ENCODE measurements at regions not wholly inside any gene's neighbourhood (a gene's known extent, or its start where the extent isn't known, plus 50 kb on each side); places are given as distances from the start of the nearest gene placed in this dataset.

DNA sequence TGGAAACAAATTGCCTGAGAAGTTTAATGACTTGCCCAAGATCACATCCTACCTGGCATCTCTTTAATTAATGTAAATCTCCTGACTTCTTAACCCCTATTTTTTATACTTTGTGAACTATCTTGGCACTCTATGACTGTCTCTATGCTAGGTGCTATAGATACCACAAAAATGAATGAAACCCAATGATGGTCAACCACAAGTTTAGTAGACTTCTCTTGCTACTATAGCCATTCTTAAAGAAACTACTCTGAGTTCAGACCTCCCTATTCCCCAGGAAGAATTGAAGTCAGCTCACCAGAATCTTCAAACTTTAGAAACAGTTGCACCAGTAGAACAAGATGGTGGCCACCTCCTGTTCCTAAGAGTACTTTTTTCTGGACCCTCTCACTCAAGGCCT lies 191.1 kb downstream of the RSL24D1 start:
- TF ChIP-seq ZFX (IDR thresholded peaks at IDR 0.05) = no peak
- TF ChIP-seq, protein P1, sequence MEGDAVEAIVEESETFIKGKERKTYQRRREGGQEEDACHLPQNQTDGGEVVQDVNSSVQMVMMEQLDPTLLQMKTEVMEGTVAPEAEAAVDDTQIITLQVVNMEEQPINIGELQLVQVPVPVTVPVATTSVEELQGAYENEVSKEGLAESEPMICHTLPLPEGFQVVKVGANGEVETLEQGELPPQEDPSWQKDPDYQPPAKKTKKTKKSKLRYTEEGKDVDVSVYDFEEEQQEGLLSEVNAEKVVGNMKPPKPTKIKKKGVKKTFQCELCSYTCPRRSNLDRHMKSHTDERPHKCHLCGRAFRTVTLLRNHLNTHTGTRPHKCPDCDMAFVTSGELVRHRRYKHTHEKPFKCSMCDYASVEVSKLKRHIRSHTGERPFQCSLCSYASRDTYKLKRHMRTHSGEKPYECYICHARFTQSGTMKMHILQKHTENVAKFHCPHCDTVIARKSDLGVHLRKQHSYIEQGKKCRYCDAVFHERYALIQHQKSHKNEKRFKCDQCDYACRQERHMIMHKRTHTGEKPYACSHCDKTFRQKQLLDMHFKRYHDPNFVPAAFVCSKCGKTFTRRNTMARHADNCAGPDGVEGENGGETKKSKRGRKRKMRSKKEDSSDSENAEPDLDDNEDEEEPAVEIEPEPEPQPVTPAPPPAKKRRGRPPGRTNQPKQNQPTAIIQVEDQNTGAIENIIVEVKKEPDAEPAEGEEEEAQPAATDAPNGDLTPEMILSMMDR (conservative IDR thresholded peaks at IDR 0.05) = no peak
